ENCODE measurements at regions not wholly inside any gene's neighbourhood (a gene's known extent, or its start where the extent isn't known, plus 50 kb on each side); places are given as distances from the start of the nearest gene placed in this dataset.

DNA sequence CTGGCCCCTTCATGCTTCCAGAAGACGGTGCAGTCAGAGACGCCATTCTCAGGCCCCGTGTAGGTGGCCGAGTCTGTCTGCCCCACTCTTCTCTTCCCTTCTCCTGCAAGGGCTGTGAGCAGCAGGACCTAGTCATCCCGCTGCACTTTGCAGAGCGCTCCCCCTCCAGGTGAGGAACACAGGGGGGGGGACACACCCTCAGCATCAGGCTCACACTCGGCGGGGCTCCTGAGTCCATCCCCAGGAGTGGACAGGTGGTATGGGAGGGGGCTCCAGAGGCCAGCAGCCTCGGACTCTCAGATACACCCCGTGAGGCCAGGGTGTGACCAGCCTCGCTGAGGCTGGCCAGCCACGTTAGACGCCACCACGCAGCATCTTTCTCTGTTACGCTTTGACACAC lies 460.5 kb upstream of the MYT1L start:
- TF ChIP-seq, protein P1, sequence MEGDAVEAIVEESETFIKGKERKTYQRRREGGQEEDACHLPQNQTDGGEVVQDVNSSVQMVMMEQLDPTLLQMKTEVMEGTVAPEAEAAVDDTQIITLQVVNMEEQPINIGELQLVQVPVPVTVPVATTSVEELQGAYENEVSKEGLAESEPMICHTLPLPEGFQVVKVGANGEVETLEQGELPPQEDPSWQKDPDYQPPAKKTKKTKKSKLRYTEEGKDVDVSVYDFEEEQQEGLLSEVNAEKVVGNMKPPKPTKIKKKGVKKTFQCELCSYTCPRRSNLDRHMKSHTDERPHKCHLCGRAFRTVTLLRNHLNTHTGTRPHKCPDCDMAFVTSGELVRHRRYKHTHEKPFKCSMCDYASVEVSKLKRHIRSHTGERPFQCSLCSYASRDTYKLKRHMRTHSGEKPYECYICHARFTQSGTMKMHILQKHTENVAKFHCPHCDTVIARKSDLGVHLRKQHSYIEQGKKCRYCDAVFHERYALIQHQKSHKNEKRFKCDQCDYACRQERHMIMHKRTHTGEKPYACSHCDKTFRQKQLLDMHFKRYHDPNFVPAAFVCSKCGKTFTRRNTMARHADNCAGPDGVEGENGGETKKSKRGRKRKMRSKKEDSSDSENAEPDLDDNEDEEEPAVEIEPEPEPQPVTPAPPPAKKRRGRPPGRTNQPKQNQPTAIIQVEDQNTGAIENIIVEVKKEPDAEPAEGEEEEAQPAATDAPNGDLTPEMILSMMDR (IDR thresholded peaks at IDR 0.05; ENCODE audit: insufficient read depth, low read length, poor library complexity, severe bottlenecking): no peak
- no peak for DNase-seq (ENCODE audit: low read depth)
- H3K4me3 ChIP-seq (ENCODE audit: low read depth, low read length): no peak overlapping the region
- no peaks in the 10 kb centered on the region for H3K27me3 ChIP-seq (ENCODE audit: control insufficient read depth, insufficient read depth, low read length)
- H3K36me3 ChIP-seq (ENCODE audit: control insufficient read depth, insufficient read depth, low read length): no peaks in the 10 kb centered on the region

DNA sequence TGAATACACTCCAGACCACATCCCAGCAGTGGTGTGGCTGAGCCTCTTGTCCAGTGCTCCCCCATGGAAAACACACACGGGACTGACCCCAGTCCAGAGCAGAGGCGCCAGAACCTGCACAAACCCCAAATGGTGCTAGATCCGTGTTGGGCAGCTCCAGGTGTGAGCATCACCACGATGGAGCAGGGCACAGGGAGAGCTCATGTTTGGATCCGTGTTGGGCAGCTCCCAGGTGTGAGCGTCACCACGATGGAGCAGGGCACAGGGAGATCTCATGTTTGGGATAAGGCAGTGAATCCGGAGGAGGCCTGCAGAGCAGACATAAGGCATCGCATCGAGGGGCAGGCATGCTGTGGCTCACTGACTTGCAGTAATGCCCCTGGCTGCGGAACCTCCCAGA lies 460.0 kb upstream of the MYT1L start:
- TF ChIP-seq, protein P1 (IDR thresholded peaks at IDR 0.05; ENCODE audit: insufficient read depth, low read length, poor library complexity, severe bottlenecking): no peak
- no peak for DNase-seq (ENCODE audit: low read depth)

DNA sequence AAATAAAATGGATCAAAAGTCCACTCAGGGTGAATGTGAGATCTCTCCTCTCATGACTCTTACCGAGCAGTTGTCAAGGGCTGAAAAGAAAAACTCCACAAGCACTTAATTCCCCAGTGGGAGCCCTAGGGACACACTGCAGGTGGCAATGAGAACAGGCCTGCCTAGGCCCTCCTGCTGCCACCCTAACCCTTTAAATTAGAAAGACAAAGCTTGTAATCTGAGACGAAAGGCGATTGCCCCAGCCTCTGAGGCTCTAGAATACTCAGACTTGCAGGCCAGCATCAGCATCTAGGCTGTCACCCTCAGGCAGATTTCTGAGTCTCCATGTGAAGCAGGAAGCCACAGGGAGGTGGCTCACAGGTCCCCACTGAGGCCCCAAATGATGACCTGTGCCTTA lies 457.0 kb upstream of the MYT1L start:
- TF ChIP-seq, protein P1 (IDR thresholded peaks at IDR 0.05; ENCODE audit: insufficient read depth, low read length, poor library complexity, severe bottlenecking): no peak
- H3K36me3 ChIP-seq (ENCODE audit: control insufficient read depth, insufficient read depth, low read length): no peaks in the 10 kb centered on the region
- no peak for DNase-seq (ENCODE audit: low read depth)
- H3K27me3 ChIP-seq (ENCODE audit: control insufficient read depth, insufficient read depth, low read length): peaks cover 5% of the 10 kb centered on the region
- H3K4me3 ChIP-seq (ENCODE audit: low read depth, low read length): no peak overlapping the region

More for the DNA sequence above, 460.0 kb upstream of the MYT1L start:
- H3K27me3 ChIP-seq (ENCODE audit: control insufficient read depth, insufficient read depth, low read length): no peaks in the 10 kb centered on the region
- no peak overlapping the region for H3K4me3 ChIP-seq (ENCODE audit: low read depth, low read length)
- H3K36me3 ChIP-seq (ENCODE audit: control insufficient read depth, insufficient read depth, low read length): no peaks in the 10 kb centered on the region

DNA sequence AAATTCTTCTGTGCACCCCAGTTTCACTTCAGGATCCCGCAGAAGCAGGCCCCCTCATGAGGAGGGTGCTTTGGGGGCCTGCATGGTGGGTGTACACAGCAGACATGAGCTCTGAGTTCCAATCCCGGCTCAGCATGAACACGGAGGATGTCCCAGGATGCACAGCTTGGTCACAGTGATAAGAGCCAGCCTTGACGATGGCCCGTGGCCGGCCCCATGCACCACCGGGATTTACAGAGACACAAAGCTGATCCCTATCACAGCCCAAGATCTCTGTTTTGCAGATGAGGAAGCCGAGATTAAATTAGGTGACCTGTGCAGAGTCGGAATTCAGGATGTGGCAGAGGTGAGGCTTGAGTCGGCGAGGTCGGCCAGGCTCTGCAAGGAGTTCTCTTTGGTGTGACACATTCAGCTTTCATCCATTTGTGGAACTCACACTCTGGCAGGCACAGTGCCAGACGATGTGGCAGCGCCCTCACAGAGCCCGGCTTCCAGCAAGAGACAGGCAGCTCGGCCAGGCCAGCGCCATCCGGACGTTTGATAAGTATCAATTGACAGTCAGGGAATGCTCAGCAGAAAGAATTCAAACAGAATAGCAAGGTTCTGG lies 456.3 kb upstream of the MYT1L start:
- Histone ChIP-seq H3K27me3 (ENCODE audit: control insufficient read depth, insufficient read depth, low read length) (peaks cover 5% of the 10 kb centered on the region), H3K36me3 (ENCODE audit: control insufficient read depth, insufficient read depth, low read length) (no peaks in the 10 kb centered on the region)
- TF ChIP-seq, protein P1 (IDR thresholded peaks at IDR 0.05; ENCODE audit: insufficient read depth, low read length, poor library complexity, severe bottlenecking): no peak

DNA sequence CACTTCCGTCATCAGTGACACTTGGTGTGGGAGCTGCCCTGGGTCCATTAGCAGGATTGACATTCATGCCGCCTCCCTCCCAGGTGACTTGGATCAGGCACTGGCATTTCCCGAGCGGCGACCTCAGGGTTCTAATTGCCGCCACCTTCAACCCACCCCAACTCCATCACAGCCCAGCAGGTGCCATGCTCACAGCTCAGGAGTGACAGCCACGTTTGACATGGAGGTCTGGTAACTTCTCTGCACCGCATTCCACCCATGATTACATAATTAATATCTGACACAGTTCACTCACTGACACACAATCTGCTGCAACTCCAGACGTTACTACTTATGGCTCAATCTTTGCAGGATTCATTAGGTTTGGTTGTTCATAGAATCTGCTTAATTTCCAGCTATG lies 450.9 kb upstream of the MYT1L start:
- no peak for DNase-seq (ENCODE audit: low read depth)
- Histone ChIP-seq H3K36me3 (ENCODE audit: control insufficient read depth, insufficient read depth, low read length) (no peaks in the 10 kb centered on the region), H3K27me3 (ENCODE audit: control insufficient read depth, insufficient read depth, low read length) (peaks cover 5% of the 10 kb centered on the region), H3K4me3 (ENCODE audit: low read depth, low read length) (no peak overlapping the region)
- TF ChIP-seq, protein P1 (IDR thresholded peaks at IDR 0.05; ENCODE audit: insufficient read depth, low read length, poor library complexity, severe bottlenecking): no peak

More for the DNA sequence above, 456.3 kb upstream of the MYT1L start:
- DNase-seq (ENCODE audit: low read depth): no peak
- H3K4me3 ChIP-seq (ENCODE audit: low read depth, low read length): no peak overlapping the region

DNA sequence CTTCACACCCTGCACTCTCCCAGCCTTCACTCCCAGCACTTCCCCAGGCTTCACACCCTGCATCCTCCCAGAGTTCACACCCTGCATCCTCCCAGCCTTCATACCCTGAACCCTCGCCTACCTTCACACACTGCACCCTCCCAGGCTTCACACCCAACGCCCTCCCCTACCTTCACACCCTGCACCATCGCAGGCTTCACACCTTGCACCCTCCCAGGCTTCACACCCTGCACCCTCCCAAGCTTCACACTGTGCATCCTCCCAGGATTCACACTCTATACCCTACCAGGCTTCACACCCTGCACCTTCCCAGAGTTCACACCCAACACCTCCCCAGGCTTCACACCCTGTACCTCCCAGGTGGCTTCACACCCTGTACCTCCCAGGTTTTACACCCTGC lies 448.7 kb upstream of the MYT1L start:
- Histone ChIP-seq H3K36me3 (ENCODE audit: control insufficient read depth, insufficient read depth, low read length) (no peaks in the 10 kb centered on the region), H3K27me3 (ENCODE audit: control insufficient read depth, insufficient read depth, low read length) (no peaks in the 10 kb centered on the region), H3K4me3 (ENCODE audit: low read depth, low read length) (no peak overlapping the region)
- TF ChIP-seq, protein P1 (IDR thresholded peaks at IDR 0.05; ENCODE audit: insufficient read depth, low read length, poor library complexity, severe bottlenecking): no peak
- no peak for DNase-seq (ENCODE audit: low read depth)

Measured in kidney epithelial cell (primary cell).